Breast epithelium (tissue), 3 donors: ENCODE measurements at regions not wholly inside any gene's neighbourhood (a gene's known extent, or its start where the extent isn't known, plus 50 kb on each side); places are given as distances from the start of the nearest gene placed in this dataset.

Source experiments
- POLR2A ChIP-seq: fragments of 450-650 bp; IDR thresholded peaks from one replicate; pipeline ENCODE4 v1.6.1; 2016; ENCODE audit warnings: antibody characterized with exemption, mild to moderate bottlenecking, moderate library complexity
- POLR2AphosphoS5 ChIP-seq, 3 donors: sonication (generic); formaldehyde crosslinking; IDR thresholded peaks; one replicate each; pipeline ENCODE4 v1.6.1; 2017; ENCODE audit warnings: antibody characterized with exemption in 3 of 3
- TF ChIP-seq, protein P1 (sequence below), 3 donors: fragments of 450-650 bp; IDR thresholded peaks; one replicate each; pipeline ENCODE4 v1.5.1; 2016 to 2017; ENCODE audit warnings: antibody characterized with exemption in 3 of 3, mild to moderate bottlenecking in 3 of 3, moderate library complexity in 3 of 3

GRCh38 chr5:92805446-92805845, 775.6 kb downstream of the NR2F1-AS1 start:
- no peak for TF ChIP-seq POLR2AphosphoS5 (IDR thresholded peaks at IDR 0.05)
- TF ChIP-seq, protein P1, sequence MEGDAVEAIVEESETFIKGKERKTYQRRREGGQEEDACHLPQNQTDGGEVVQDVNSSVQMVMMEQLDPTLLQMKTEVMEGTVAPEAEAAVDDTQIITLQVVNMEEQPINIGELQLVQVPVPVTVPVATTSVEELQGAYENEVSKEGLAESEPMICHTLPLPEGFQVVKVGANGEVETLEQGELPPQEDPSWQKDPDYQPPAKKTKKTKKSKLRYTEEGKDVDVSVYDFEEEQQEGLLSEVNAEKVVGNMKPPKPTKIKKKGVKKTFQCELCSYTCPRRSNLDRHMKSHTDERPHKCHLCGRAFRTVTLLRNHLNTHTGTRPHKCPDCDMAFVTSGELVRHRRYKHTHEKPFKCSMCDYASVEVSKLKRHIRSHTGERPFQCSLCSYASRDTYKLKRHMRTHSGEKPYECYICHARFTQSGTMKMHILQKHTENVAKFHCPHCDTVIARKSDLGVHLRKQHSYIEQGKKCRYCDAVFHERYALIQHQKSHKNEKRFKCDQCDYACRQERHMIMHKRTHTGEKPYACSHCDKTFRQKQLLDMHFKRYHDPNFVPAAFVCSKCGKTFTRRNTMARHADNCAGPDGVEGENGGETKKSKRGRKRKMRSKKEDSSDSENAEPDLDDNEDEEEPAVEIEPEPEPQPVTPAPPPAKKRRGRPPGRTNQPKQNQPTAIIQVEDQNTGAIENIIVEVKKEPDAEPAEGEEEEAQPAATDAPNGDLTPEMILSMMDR (IDR thresholded peaks at IDR 0.05), result no peak
- no peak for TF ChIP-seq POLR2A
